ENCODE measurements at regions not wholly inside any gene's neighbourhood (a gene's known extent, or its start where the extent isn't known, plus 50 kb on each side); places are given as distances from the start of the nearest gene placed in this dataset.

DNA sequence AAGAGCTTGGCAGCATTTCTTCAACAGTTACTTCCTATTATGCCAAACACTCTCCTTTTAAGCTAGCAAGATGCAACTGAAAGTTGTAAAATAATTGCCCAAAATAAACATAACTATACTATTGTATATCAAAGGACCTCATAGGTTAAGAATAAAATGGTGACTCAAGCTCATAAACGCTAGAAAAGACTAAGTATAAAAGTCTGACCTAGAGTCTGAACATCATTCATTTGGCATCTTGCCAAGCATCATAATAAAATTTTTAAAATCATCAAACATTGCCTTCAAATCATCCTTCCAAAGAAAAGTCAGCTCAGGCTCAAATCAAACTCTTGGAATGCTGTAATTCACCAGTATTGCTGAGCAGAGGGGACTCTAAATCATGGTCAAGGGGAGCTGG is 281.2 kb downstream of the QDPR start:
- WGBS, 2 donors (ENCODE audit: low coverage in 1 of 2): 30 to 33% methylated on average over 1 of the region's 1 CpG
- no peak for DNase-seq
- in situ Hi-C loops (cut with MboI; ENCODE audit: low pct_ligation_motif_present in 1 of 4, low pct_unique_long_range_greater_than_20kb in 1 of 4, low sequenced_read_pairs in 3 of 4) (no loop called here), intact Hi-C loops (cut with DNase I; ENCODE audit: low total_unique reads) (no loop called here)
- no peak overlapping the region for H3K4me3 ChIP-seq
- H3K36me3 ChIP-seq: no peaks in the 10 kb centered on the region
- no peaks in the 10 kb centered on the region for H3K9me3 ChIP-seq
- TF ChIP-seq EP300 (IDR thresholded peaks at IDR 0.05; ENCODE audit: low read depth) (no peak), POLR2AphosphoS5 (IDR thresholded peaks at IDR 0.05) (no peak), POLR2A (IDR thresholded peaks at IDR 0.05) (no peak)
- TF ChIP-seq, protein P1, sequence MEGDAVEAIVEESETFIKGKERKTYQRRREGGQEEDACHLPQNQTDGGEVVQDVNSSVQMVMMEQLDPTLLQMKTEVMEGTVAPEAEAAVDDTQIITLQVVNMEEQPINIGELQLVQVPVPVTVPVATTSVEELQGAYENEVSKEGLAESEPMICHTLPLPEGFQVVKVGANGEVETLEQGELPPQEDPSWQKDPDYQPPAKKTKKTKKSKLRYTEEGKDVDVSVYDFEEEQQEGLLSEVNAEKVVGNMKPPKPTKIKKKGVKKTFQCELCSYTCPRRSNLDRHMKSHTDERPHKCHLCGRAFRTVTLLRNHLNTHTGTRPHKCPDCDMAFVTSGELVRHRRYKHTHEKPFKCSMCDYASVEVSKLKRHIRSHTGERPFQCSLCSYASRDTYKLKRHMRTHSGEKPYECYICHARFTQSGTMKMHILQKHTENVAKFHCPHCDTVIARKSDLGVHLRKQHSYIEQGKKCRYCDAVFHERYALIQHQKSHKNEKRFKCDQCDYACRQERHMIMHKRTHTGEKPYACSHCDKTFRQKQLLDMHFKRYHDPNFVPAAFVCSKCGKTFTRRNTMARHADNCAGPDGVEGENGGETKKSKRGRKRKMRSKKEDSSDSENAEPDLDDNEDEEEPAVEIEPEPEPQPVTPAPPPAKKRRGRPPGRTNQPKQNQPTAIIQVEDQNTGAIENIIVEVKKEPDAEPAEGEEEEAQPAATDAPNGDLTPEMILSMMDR (IDR thresholded peaks at IDR 0.05): no peak
- H3K27me3 ChIP-seq: no peaks in the 10 kb centered on the region
- no peak overlapping the region for H3K27ac ChIP-seq
- peaks cover 0 to 9% (median 5%) of the 10 kb centered on the region in 4 donors for H3K4me1 ChIP-seq

- Histone ChIP-seq H3K9me3 (no peaks in the 10 kb centered on the region), H3K4me3 (no peak overlapping the region), H3K36me3 (no peaks in the 10 kb centered on the region), H3K27me3 (no peaks in the 10 kb centered on the region), H3K4me1 (no peaks in the 10 kb centered on the region), H3K27ac (no peak overlapping the region)
- intact Hi-C loops (cut with DNase I; ENCODE audit: low total_unique reads): no loop called here
- in situ Hi-C loops (cut with MboI; ENCODE audit: low pct_ligation_motif_present in 1 of 4, low pct_unique_long_range_greater_than_20kb in 1 of 4, low sequenced_read_pairs in 3 of 4): no loop called here
- TF ChIP-seq, protein P1 (IDR thresholded peaks at IDR 0.05): no peak
- TF ChIP-seq POLR2A (IDR thresholded peaks at IDR 0.05): no peak
- DNase-seq: no peak
Measured at GRCh38 chr4:17220816-17221215, 291.1 kb downstream of the QDPR start.

- DNase-seq: no peak
- intact Hi-C loops (cut with DNase I; ENCODE audit: low total_unique reads): no loop called here
- H3K4me3 ChIP-seq: no peak overlapping the region
- WGBS, 2 donors (ENCODE audit: low coverage in 1 of 2): 54 to 62% methylated on average over 3 of the region's 3 CpGs
- H3K27me3 ChIP-seq: no peaks in the 10 kb centered on the region
- no peaks in the 10 kb centered on the region for H3K4me1 ChIP-seq
- H3K9me3 ChIP-seq: no peaks in the 10 kb centered on the region
- TF ChIP-seq POLR2AphosphoS5 (IDR thresholded peaks at IDR 0.05) (no peak), POLR2A (IDR thresholded peaks at IDR 0.05) (no peak), EP300 (IDR thresholded peaks at IDR 0.05; ENCODE audit: low read depth) (no peak)
- TF ChIP-seq, protein P1 (IDR thresholded peaks at IDR 0.05): no peak
- no peak overlapping the region for H3K27ac ChIP-seq
- in situ Hi-C loops (cut with MboI; ENCODE audit: low pct_ligation_motif_present in 1 of 4, low pct_unique_long_range_greater_than_20kb in 1 of 4, low sequenced_read_pairs in 3 of 4): no loop called here
- no peaks in the 10 kb centered on the region for H3K36me3 ChIP-seq
Measured at GRCh38 chr4:17218786-17219185, 293.1 kb downstream of the QDPR start.

DNA sequence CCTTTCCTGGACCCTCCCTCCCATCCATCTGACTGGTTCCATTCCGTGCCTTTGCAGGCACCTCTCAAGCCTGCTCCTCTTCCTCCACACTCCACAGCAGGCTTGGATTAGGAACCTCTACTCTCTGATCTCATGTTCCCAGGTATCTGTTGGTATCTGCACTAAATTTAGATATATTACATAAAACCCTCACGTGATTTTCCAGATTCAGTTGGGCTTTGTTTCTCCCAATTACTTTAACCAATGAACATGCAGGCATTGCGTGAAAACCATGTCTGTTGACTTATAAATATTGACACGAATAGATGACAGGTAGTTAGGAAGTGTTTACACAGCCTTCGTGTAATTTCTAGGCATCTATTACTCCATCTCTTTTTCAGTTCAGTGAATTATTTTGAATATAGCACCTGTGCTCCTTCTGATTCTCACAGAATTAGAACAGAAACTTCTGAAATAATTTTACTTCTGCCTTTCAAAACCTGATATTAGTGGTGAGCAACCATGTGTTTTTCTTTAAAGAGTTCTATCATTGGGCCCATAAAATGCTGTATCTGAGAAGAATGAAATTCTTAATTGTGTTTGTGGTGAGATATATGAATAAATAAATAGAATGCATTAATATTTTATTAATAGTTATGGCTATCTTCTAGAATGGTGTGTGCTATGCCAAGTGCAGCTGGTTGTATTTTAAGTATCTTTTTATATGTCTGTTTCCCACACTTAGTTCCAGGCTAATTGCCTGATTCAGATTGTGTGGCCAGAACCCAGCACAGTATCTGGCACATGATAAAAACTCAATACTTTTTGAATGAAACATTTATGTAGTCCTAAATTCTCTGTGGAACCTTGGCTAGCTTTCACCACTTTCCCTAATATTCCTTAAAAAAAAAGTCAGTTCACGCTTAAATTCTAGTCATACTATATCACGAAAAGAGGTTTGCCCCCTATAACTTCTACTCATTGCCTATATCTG is 304.8 kb downstream of the QDPR start:
- WGBS, 2 donors (ENCODE audit: low coverage in 1 of 2): 44 to 59% methylated on average over 7 of the region's 7 CpGs
- Histone ChIP-seq H3K4me3 (no peak overlapping the region), H3K27me3 (no peaks in the 10 kb centered on the region), H3K4me1 (no peaks in the 10 kb centered on the region), H3K9me3 (no peaks in the 10 kb centered on the region), H3K36me3 (no peaks in the 10 kb centered on the region), H3K27ac (no peak overlapping the region)
- no peak for DNase-seq
- intact Hi-C loops (cut with DNase I; ENCODE audit: low total_unique reads) (no loop called here), in situ Hi-C loops (cut with MboI; ENCODE audit: low pct_ligation_motif_present in 1 of 4, low pct_unique_long_range_greater_than_20kb in 1 of 4, low sequenced_read_pairs in 3 of 4) (no loop called here)
- TF ChIP-seq POLR2A (IDR thresholded peaks at IDR 0.05) (no peak), EP300 (IDR thresholded peaks at IDR 0.05; ENCODE audit: low read depth) (no peak), POLR2AphosphoS5 (IDR thresholded peaks at IDR 0.05) (no peak)
